ENCODE measurements at regions not wholly inside any gene's neighbourhood (a gene's known extent, or its start where the extent isn't known, plus 50 kb on each side); places are given as distances from the start of the nearest gene placed in this dataset.

DNA sequence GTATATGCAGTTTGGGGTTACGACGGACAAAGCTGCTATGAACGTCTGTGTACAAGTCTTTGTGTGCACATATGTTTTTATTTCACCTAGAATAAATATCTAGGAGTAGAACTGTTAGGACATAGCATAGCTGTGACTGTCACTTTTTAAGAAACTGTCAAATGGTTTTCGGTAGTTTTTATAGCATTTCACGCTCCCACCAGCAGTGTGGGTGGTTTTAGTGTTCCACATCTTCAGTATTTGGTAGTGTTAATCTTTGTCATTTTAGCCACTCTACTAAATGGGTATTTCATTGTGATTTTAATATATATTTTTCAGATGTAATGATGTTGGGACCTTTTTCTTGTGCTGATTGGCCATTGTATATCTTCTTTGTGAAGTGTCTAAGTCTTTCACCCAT, 109.1 kb upstream of the BCAT1 start:
- TF ChIP-seq CTCF (IDR thresholded peaks at IDR 0.05): no peak
- Mint-ChIP-seq H3K27ac (no peak overlapping the region), H3K27me3 (ENCODE audit: insufficient read depth) (peaks cover 6% of the 10 kb centered on the region), H3K4me1 (ENCODE audit: low read depth) (peaks cover 9% of the 10 kb centered on the region), H3K36me3 (ENCODE audit: low read depth) (no peaks in the 10 kb centered on the region), H3K9me3 (no peaks in the 10 kb centered on the region), H3K4me3 (no peak overlapping the region)
- no peak for DNase-seq

GRCh38 chr12:25056486-25057130, 107.7 kb upstream of the BCAT1 start:
- Mint-ChIP-seq H3K27ac (no peak overlapping the region), H3K4me3 (no peak overlapping the region), H3K9me3 (no peaks in the 10 kb centered on the region), H3K36me3 (ENCODE audit: low read depth) (no peaks in the 10 kb centered on the region), H3K4me1 (ENCODE audit: low read depth) (peaks cover 9% of the 10 kb centered on the region), H3K27me3 (ENCODE audit: insufficient read depth) (peaks cover 10% of the 10 kb centered on the region)
- TF ChIP-seq CTCF (IDR thresholded peaks at IDR 0.05): no peak
- DNase-seq: no peak

DNA sequence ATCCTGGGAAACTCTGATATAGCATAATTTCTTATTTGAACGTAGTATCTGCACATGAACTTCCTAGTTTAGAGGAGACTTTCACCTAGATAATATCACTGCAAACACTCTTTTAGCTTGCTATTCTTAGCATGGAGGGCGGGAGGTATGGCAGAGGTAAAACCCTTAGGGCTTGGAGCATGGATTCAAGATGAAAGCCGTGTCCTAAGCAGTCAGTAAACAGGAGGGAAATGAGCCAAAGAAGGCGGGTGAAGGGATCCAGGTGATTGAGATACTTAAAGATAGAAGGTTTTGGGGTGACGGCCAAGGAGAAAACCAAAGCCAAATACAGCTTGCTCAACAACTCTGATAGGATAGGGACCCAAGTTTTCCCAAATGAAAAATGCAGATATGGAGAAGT, 107.1 kb upstream of the BCAT1 start:
- Mint-ChIP-seq H3K27me3 (ENCODE audit: insufficient read depth) (peaks cover 11% of the 10 kb centered on the region), H3K9me3 (no peaks in the 10 kb centered on the region), H3K36me3 (ENCODE audit: low read depth) (no peaks in the 10 kb centered on the region), H3K4me3 (no peak overlapping the region), H3K27ac (no peak overlapping the region), H3K4me1 (ENCODE audit: low read depth) (peaks cover 9% of the 10 kb centered on the region)
- no peak for TF ChIP-seq CTCF (IDR thresholded peaks at IDR 0.05)
- DNase-seq: no peak

DNA sequence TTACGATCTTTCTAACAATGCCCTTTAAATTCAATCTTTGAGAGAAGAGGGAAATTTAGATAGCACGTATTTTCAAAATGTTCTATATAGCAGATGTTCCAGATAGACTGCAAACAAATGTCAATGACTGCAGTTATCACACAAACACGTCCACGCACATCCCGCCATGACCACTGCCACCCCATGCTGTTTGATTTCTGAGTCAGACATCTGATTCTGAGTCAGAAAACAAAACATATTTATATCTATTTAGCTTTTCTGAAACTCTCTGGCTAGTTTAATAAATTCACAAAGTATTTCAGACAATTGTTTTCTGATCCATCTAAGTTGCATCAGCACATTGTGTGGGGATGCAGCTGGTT, 105.9 kb upstream of the BCAT1 start:
- TF ChIP-seq CTCF (IDR thresholded peaks at IDR 0.05): no peak
- peaks cover 9% of the 10 kb centered on the region for H3K4me1 Mint-ChIP-seq (ENCODE audit: low read depth)
- no peaks in the 10 kb centered on the region for H3K36me3 Mint-ChIP-seq (ENCODE audit: low read depth)
- peaks cover 17% of the 10 kb centered on the region for H3K27me3 Mint-ChIP-seq (ENCODE audit: insufficient read depth)
- H3K9me3 Mint-ChIP-seq: no peaks in the 10 kb centered on the region
- H3K27ac Mint-ChIP-seq: no peak overlapping the region
- H3K4me3 Mint-ChIP-seq: no peak overlapping the region
- no peak for DNase-seq

- Mint-ChIP-seq H3K4me3 (no peak overlapping the region), H3K36me3 (ENCODE audit: low read depth) (no peaks in the 10 kb centered on the region), H3K4me1 (ENCODE audit: low read depth) (peaks cover 9% of the 10 kb centered on the region), H3K9me3 (no peaks in the 10 kb centered on the region), H3K27ac (no peak overlapping the region), H3K27me3 (ENCODE audit: insufficient read depth) (peaks cover 17% of the 10 kb centered on the region)
- DNase-seq: no peak
- TF ChIP-seq CTCF (IDR thresholded peaks at IDR 0.05): no peak
Observed at GRCh38 chr12:25054076-25054782, 105.3 kb upstream of the BCAT1 start.

Measured in HFFc6 (cell line).